Type B pancreatic cell (in vitro differentiated cells): ENCODE measurements at regions not wholly inside any gene's neighbourhood (a gene's known extent, or its start where the extent isn't known, plus 50 kb on each side); places are given as distances from the start of the nearest gene placed in this dataset.
A peak's percentile ranks its signal among the peaks of the same experiment; 100 is the strongest.

Experiments used
- DNase-seq: peaks from one replicate; pipeline ENCODE4 v3.0.0; 2021; ENCODE audit warnings: mixed read lengths; ENCODE audit not compliant: unreplicated experiment; ENCODE audit errors: extremely low spot score
- H3K27ac Mint-ChIP-seq: 2 replicates; pipeline ENCODE4 v1.8.0; 2021; ENCODE audit warnings: mild to moderate bottlenecking, mixed read lengths
- H3K27me3 Mint-ChIP-seq: 2 replicates; pipeline ENCODE4 v1.8.0; 2021; ENCODE audit warnings: mixed read lengths
- H3K36me3 Mint-ChIP-seq: 2 replicates; pipeline ENCODE4 v1.8.0; 2021; ENCODE audit warnings: mixed read lengths
- H3K4me1 Mint-ChIP-seq: one replicate; pipeline ENCODE4 v1.8.0; 2021; ENCODE audit warnings: mixed read lengths; ENCODE audit not compliant: unreplicated experiment
- H3K4me3 Mint-ChIP-seq: 2 replicates; pipeline ENCODE4 v1.8.0; 2021; ENCODE audit warnings: mild to moderate bottlenecking, mixed read lengths
- H3K9me3 Mint-ChIP-seq: 2 replicates; pipeline ENCODE4 v1.8.0; 2021; ENCODE audit warnings: mixed read lengths
- TF ChIP-seq, protein P1 (sequence below): fragments of 200-600 bp; sonication (generic); conservative IDR thresholded peaks from 2 replicates; pipeline ENCODE4 v1.5.0; 2021; ENCODE audit warnings: antibody characterized with exemption, mild to moderate bottlenecking

DNA sequence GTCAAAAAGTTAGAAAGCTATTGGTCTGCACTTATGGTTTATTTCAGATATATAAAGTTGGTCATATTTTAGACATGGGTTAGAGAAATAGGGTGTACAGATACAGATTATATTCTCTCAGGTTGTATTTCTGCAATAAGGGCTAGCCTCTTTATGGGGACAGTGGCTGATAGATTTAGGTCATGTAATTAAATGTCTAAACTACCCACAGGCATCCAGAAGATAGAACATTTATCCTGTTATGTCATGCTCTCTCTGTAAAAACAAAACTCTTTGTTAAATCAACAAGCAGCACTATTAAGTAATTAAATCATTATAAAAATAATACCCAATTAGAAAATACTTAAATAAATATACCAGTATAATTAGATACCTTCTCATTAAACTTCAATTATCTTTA lies 612.6 kb upstream of the CITED2 start:
- Mint-ChIP-seq H3K4me1 (peaks cover 52% of the 10 kb centered on the region), H3K27ac (no peak overlapping the region)

DNA sequence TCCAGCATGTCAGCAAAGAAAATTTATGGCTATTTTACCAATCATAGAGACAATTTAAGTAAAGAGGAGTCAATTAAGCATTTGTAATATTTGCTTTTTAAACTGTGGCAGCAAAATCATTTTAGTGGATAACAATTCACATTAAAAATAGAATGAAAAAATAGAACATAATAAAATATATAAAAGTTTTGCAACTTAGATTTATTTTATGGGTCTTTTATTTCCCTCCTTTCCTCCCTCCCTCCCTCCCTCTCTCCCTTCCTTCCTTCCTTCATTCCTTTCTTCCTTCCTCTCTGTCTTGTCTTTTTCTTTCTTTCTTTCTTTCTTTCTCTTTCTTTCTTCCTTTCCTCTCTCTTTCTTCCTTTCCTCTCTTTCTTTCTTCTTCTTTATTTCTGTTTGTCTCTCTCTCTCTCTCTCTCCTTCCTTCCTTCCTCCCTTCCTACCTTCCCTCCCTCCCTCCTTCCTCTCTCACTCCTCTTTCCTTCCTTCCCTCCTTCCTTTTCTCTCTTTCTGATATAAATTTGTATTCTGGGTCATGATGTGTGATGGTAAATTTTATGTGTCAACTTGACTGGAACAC lies 610.9 kb upstream of the CITED2 start:
- H3K9me3 Mint-ChIP-seq: peaks cover 5% of the 10 kb centered on the region
- H3K27me3 Mint-ChIP-seq: no peaks in the 10 kb centered on the region
- TF ChIP-seq, protein P1, sequence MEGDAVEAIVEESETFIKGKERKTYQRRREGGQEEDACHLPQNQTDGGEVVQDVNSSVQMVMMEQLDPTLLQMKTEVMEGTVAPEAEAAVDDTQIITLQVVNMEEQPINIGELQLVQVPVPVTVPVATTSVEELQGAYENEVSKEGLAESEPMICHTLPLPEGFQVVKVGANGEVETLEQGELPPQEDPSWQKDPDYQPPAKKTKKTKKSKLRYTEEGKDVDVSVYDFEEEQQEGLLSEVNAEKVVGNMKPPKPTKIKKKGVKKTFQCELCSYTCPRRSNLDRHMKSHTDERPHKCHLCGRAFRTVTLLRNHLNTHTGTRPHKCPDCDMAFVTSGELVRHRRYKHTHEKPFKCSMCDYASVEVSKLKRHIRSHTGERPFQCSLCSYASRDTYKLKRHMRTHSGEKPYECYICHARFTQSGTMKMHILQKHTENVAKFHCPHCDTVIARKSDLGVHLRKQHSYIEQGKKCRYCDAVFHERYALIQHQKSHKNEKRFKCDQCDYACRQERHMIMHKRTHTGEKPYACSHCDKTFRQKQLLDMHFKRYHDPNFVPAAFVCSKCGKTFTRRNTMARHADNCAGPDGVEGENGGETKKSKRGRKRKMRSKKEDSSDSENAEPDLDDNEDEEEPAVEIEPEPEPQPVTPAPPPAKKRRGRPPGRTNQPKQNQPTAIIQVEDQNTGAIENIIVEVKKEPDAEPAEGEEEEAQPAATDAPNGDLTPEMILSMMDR: no peak
- peaks cover 53% of the 10 kb centered on the region for H3K4me1 Mint-ChIP-seq
- no peaks in the 10 kb centered on the region for H3K36me3 Mint-ChIP-seq
- no peak for DNase-seq
- H3K27ac Mint-ChIP-seq: no peak overlapping the region
- H3K4me3 Mint-ChIP-seq: no peak overlapping the region

More for the DNA sequence above, 612.6 kb upstream of the CITED2 start:
- peaks cover 5% of the 10 kb centered on the region for H3K9me3 Mint-ChIP-seq
- no peak for DNase-seq
- no peaks in the 10 kb centered on the region for H3K27me3 Mint-ChIP-seq
- H3K36me3 Mint-ChIP-seq: no peaks in the 10 kb centered on the region
- TF ChIP-seq, protein P1: no peak
- no peak overlapping the region for H3K4me3 Mint-ChIP-seq

DNA sequence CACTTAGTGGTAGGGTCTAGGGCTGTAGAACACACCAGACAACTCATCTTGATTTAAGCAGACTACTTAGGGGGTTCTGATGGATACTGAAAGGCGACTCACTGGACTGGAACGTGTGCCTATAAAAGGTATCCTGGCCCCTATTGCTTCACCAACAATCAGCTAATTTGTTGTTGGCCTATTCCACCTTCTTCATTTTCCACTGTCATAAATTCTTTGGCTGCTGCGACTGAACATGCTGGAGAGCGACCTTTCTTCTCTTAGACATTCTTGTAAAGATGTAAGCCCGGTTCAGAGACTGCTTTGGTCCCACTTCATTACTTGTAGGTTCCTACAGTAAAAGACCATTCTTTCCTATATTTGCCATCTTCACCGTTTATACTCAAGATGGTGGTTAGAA lies 609.9 kb upstream of the CITED2 start:
- H3K9me3 Mint-ChIP-seq: peaks cover 5% of the 10 kb centered on the region

DNA sequence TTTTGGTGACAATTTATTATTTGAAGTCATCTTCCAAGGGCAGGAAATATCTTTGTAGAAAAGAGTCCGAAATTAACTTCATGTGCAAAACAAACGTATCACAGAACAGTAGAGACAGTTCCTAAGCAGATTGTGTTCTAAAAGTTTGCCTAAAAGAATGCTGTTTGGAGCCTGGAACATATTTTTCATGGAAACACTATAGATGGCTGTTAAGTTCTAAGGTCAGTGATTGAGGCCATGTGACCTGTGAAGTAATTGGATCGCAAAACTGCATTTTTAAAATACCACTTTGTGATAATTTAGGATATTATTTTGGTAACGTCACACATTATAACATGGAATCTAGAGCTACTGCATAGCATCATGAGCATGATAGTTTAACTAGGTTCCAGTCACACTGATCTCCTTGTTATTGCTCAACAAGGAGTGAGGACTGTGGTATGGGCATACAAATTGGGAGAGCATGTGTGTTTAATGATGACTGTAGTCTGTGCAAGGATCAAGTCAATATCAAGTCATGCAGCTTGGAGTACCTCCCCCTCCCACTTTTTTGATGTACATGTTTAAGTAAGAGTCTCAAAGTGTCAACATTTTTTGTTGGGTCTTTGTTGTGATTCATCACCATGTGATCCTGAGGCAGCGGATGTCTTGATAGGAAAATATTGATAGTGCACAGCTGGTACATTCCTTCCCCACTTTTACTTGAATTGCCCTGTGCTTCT lies 609.3 kb upstream of the CITED2 start:
- Mint-ChIP-seq H3K9me3 (peaks cover 5% of the 10 kb centered on the region), H3K4me1 (peaks cover 57% of the 10 kb centered on the region), H3K36me3 (no peaks in the 10 kb centered on the region), H3K27ac (peak overlapping the region; percentile 81), H3K27me3 (no peaks in the 10 kb centered on the region), H3K4me3 (no peak overlapping the region)
- TF ChIP-seq, protein P1: no peak
- DNase-seq: no peak

More for the DNA sequence above, 609.9 kb upstream of the CITED2 start:
- TF ChIP-seq, protein P1: no peak
- Mint-ChIP-seq H3K4me3 (no peak overlapping the region), H3K36me3 (no peaks in the 10 kb centered on the region), H3K27ac (no peak overlapping the region), H3K4me1 (peaks cover 56% of the 10 kb centered on the region), H3K27me3 (no peaks in the 10 kb centered on the region)
- no peak for DNase-seq

DNA sequence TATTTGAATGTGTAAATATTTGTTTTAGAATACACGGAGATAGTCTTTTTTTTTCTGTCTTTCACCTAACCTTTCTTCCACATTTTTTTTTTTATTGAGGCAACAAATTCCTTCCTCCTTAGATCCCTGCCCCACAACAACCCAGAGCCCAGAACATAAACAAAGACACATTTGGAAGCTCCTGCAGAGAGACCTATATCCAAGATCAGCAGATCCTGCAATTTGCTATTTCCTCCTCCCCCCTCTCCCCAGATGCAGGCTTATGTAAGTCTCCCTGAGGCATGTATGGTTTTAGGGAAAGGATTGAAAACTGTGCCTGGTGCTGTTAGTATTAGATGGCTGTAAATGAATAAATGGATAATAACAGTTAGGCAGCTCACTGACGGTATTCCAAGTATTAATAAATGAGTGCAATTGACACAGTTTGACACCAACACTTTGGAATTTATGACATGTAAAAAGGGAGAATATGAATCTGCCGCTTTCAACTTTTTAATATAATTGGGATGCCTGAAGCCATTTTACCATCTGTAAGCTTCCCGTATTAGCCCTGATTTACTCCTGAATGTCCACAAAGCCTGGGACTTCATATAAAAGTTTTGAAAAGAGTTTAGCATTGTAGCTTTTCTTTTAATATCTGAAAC lies 608.3 kb upstream of the CITED2 start:
- no peak for DNase-seq
- Mint-ChIP-seq H3K27me3 (no peaks in the 10 kb centered on the region), H3K9me3 (peaks cover 5% of the 10 kb centered on the region), H3K4me1 (peaks cover 56% of the 10 kb centered on the region), H3K27ac (peak overlapping the region; percentile 81), H3K4me3 (peak overlapping the region; percentile 72), H3K36me3 (no peaks in the 10 kb centered on the region)
- TF ChIP-seq, protein P1: no peak
